ENCODE measurements at regions not wholly inside any gene's neighbourhood (a gene's known extent, or its start where the extent isn't known, plus 50 kb on each side); places are given as distances from the start of the nearest gene placed in this dataset.

- TF ChIP-seq, protein P1, sequence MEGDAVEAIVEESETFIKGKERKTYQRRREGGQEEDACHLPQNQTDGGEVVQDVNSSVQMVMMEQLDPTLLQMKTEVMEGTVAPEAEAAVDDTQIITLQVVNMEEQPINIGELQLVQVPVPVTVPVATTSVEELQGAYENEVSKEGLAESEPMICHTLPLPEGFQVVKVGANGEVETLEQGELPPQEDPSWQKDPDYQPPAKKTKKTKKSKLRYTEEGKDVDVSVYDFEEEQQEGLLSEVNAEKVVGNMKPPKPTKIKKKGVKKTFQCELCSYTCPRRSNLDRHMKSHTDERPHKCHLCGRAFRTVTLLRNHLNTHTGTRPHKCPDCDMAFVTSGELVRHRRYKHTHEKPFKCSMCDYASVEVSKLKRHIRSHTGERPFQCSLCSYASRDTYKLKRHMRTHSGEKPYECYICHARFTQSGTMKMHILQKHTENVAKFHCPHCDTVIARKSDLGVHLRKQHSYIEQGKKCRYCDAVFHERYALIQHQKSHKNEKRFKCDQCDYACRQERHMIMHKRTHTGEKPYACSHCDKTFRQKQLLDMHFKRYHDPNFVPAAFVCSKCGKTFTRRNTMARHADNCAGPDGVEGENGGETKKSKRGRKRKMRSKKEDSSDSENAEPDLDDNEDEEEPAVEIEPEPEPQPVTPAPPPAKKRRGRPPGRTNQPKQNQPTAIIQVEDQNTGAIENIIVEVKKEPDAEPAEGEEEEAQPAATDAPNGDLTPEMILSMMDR (IDR thresholded peaks at IDR 0.05): no peak
- TF ChIP-seq POLR2A (IDR thresholded peaks at IDR 0.05): no peak
These were observed 57.7 kb upstream of the LARS2 start for GRCh38 chr3:45330510-45331295.
